GM19023 (cell line): ENCODE measurements at regions not wholly inside any gene's neighbourhood (a gene's known extent, or its start where the extent isn't known, plus 50 kb on each side); places are given as distances from the start of the nearest gene placed in this dataset.

ENCODE experiments used
- ATAC-seq: cut with Tn5 transposase; IDR thresholded peaks from one replicate; pipeline ENCODE4 v1.9.1; 2021; ENCODE audit warnings: mild to moderate bottlenecking, moderate library complexity; ENCODE audit not compliant: unreplicated experiment

DNA sequence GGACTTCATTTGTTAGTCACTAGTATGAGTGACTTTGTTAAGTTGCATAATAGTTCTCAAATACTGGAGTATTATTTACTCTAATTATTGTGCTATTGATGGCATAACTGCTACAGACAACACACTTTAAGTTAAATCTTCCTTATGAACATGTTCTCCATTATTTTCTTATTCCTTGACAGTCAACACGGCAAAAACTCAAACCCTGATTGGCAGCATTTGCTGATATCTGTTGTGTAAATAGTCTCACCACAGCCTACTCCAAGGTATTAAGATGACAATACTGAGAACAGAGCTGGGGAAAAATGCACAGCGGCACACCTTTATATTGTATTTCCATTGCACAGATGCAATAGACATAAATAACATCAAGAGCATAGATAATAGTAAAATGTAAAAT, 568.0 kb upstream of the AADAT start:
- no peak for ATAC-seq

DNA sequence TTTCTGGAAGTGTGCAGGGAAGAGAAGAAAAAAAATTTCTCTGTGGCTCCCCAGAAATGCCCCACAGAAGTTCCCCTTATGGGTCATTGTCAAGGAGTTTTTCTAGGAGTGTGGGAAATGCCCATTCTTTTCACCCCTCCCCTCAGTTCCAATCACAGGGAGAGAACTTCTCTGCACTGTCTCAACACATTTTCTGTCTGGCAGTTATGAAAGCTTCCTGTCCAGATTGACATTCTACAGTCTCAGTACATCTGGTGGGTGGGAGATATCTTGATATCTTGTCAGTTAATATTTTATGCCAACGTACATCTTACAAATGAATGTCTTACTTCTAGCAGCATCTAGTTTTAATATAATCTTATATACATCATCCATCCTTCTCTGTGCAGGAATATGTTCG, 566.8 kb upstream of the AADAT start:
- ATAC-seq: no peak

DNA sequence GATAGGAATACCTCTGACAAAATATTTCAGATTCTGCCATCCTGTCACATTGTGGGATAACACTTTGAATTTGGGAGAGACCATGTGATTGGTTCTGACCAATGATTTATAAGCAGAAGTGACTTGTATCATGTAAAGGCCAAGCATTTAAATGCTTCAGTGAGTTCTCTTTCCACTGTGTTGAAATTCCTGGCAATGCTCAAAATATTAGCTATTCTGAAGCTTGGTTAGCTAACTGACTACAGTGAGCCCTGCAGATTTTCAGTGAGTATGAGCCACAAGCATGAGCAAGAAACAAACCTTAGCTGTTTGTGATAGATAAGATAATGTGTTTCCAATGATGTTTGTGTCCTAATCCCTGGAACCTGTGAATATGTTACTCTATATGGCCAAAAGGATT, 562.8 kb upstream of the AADAT start:
- ATAC-seq: no peak

DNA sequence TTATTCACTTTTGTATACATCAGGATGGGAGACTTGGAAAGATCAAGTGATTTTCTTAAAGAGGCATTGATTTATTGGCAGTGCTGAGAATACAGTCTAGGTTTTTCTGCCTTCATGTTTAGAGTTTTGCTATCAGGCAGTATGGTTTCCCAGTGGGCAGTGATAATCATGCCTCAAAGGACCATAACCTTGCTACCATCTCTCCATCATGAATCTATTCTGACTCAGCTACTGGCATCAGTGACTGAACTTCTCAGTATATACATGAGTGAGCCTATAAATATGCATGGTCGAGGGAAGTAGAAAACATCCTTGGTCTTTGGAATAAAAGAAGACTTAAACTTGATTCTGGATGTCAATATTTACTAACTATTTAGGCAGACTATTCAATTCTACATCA, 562.0 kb upstream of the AADAT start:
- no peak for ATAC-seq

DNA sequence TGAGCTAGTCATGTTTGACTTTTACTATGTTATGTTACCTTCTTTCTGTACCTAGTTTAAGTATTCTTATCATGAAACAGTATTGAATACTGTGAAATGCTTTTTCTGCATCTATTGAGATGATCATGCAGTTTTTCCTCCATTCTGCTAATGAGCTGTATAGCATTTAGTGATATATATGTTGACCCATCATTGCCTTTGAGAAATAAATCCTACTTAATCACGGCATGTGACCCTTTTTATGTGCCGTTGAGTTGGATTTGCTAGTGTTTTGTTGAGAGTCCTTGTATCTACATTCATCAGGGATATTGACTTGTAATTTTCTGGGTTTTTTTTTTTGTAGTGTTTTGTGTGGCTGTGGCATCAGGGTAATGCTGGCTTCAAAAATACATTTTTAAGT, 537.7 kb upstream of the AADAT start:
- no peak for ATAC-seq

DNA sequence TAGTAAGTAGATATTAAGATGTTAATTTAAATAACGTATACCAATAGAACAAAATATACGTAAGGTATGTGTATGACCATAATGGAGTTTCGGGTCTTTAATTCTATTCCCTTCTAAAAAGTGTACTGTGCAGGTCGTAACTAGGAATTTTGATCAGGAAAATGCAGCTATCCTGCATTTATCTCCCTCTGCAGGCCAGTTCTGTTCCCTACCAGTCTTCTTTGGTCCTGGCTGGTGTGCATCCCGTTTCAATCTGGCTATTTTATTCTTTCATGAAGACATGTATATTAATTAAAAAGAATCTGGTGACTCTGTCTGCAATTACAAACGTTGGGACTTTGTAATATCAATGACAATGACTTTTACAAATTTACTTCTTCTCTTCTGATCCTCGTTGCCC, 534.1 kb upstream of the AADAT start:
- no peak for ATAC-seq

DNA sequence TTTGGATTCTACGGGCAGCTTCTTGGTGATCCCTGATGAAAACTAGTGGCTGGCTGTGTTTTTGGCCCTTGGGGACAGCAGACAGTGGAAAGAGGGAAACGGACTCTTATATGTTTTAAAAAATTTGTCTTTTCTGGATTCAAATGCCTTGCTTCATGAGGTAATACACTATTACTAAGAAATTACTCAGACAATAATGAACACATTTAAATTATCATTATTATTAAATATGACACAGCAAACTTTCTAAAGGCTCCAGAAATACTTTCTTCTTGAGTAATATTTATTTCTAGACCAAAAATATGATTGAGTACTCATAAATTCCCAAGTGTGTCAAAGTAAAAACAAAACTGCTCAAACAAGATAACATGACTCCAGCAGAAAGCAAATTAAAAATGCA, 520.7 kb upstream of the AADAT start:
- ATAC-seq: no peak

DNA sequence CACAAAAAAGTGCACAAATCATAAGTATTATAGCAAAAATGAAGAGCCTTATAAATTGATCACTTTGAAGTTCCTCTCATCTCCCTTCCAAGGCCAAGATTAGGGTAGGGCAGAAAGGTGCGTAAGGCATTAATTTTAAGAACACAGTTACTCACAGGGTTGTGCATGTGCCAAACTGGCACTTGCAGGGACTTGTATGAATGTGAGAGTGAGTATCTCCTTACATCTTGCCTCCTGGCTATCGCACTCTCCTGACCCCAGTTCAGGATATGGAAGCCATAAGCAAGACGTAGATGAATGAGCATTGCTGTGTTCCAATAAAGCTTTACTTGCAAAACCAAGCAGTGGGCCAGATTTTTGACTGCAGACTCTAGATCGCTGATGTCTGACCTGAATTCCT, 510.1 kb upstream of the AADAT start:
- ATAC-seq: no peak

DNA sequence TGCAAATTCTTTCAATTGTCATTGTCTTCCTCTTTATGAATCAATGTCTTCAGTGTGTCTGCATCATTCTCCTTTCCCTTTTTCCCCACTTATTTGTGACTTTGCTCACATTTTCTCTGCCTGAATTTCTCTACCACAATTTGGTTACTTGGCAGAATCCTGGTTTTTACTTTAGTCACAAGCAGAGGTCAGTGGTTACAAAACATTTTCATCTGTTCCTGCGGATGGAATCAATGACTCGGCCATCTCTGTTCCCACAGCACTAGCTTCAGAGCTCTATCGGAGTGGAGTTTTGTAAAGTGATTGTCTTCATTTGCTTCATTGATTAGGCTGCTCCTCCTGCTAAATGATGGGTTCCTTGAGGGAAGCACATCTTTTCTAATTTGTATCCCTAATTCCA, 501.3 kb upstream of the AADAT start:
- no peak for ATAC-seq

DNA sequence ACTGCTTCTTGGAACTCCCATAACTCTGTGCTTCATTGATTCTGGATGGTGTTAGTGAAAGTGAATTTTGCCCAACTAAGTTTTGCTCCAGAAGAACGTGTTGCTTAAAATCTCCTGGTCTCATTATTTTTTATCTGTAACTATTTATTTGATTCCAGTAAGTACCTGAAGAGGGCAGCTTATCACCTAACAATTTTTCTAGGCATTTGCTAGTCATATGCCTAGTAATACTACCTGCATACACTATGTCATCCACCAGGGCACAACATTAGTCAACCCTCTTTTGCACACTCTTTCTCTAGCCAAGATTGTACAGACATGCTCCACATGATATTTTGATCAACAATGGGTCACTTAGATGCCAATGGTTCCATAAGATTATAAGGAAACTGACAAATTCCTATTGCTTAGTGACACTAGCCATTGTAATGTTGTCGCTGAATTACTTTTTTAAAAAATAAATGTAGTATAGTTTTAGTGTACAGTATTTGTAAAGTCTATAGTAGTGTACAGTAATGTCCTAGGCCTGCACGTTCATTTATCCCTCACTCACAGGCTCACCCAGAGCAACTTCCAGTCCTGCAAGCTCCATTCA, 499.9 kb upstream of the AADAT start:
- peak; percentile 92 for ATAC-seq

DNA sequence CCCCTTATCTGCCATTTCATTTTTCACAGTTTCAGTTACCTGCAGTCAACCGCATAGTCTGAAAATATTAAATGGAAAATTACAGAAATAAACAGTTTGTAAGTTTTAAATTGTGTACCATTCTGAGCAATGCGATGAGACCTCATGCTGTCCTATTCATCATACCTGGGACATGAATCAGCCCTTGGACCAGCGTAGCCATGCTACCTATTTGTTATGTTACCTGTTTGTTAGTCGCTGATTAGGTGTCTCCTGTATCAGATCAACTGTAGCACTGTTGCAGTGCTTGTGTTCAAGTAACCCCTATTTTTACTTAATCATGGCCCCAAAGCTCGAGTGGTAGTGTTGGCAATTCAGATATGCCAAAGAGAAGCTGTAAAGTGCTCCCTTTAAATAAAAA, 492.2 kb upstream of the AADAT start:
- no peak for ATAC-seq

DNA sequence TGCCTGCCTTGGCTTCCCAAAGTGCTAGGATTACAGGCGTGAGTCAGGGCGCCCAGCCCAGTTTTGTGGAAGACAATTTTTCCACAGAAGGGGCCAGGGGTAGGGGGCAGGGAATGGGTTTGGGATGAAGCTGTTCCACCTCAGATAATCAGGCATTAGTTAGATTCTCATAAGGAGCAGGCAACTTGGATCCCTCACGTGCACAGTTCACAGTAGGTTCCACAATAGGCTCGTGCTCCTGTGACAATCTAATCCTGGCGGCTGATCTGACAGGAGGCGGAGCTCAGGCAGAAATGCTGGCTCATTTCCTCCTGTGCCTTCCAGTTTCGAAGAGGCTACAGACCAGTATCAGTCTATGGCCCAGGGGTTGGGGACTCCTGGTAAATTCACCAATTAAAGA, 491.6 kb upstream of the AADAT start:
- ATAC-seq: no peak

DNA sequence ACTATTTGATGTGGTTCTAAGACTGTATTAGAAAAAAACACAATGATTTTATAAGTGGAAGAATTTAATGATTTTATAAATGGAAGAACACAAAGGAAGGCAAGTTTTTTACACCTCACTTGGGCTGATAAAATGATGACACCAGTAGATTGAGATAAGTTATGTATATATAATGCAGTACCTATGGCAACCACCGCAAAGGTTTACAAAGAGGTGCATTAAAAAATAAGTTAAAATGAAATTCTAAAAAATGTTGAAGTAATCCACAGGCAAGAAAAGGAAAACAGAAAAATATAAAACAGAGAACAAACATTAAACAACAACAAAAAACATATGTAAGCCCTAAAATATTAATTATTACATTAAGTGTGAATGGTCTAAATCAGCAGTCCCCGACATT, 490.9 kb upstream of the AADAT start:
- no peak for ATAC-seq

DNA sequence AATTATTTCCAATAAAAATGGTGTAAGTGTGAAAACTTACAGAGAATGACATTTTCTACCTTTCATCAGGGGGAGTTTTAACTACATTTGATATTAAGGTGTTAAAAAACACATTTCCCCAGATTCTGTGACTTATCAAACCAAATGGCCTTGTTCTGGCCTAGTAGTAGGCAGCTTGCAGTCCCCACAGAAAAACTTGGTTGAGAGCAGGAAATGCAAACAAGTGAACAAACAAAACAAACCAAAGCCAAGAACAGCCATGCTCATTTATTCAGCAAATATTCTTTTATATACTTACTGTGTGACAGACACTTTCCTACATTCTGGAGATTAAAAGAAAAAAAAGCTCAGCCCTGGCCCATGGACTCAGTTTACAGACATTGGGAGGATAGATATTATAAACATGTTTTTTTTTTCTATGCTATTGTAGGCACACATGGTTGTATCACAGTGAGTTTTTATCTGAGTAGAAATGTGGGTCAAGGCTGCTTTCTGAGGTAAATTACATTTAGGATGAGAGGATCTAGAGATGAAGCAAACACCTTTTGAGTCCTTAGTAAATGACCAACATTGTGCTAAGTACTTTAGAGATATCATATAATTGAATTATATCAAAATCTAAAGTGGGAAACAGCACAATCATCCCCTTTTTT, 449.2 kb upstream of the AADAT start:
- ATAC-seq: no peak

DNA sequence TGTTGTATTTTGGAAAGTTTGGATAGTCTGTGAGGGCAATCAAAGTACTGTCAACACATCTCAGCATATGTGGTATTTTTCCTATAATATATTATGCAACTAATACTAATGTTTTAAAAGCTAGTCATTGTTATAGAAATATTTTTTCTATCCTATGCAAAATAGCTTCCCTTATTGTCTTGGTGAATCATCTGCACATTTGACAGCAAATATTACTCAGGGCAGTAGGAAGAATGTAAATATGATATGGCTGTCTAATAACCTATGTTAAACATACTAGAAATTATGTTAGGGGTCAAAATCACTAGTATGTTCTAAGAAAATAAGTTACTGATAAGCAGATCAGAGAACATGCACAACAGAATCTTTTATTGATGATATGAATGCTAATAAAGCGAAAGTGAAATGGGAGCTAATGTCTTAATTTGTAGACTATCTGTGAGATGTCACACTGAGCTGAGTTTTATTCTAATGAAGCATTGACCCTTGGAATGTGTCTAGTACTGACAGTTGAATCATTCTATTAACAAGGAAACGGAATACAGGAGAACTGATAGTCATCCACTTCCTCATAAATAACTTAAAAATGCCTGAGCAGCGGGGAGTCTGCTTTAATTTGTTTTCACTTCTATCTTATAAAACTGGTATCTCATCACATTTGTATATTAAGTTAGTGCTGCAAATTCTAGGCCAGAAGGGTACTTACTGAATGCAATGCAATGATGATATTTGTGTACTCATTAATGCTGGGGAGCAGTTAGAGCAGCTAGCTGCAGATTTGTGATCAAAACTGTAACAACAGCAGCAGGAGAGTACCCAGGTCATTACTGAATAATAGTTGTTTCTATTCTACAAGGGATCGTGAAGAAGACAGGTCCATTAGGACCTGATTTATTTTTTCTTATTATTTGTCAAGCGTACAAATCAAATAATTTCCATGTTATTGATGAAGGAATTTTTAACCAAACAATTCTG, 440.3 kb upstream of the AADAT start:
- ATAC-seq: no peak

DNA sequence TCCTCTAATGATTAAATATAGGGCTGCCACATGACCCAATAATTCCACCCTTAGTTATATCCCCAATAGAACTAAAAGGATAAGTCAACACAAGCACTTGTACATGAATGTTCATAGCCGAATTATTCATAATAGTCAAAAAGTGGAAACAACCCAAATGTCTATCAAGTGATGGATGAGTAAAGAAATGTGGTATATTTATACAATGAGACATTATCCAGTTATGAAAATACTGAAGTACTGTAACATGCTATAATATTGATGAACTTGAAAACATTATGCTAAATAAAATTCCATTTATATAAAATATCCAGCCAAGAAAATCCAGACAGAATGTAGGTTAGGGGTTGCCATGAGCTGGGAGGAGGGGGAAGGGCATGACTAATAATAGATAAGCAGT, 436.7 kb upstream of the AADAT start:
- ATAC-seq: no peak

DNA sequence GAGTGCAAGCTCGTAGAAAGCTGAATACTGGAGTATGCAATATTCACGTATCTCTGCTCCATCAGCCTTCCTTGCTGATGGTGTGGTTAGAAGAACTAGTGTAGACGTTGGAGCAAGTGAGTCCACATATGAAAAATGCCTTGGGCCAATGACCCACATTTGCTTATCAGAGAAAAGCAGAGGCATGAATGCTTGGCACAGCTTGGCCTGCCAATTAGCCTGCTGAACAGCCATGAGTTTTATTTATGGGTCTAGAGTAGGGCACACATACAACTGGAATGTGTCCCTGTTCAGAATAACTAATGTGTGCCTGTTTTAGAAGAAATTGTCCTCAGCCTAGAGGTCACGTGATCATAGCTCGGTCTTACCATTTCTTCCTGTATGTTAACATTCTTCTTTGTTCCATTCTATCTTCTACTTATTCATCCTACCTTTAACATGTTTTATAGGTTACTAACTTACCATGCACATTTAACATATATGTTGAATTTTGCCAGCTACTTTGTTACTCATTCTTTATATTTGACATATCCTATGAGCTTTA, 432.7 kb upstream of the AADAT start:
- ATAC-seq: no peak

DNA sequence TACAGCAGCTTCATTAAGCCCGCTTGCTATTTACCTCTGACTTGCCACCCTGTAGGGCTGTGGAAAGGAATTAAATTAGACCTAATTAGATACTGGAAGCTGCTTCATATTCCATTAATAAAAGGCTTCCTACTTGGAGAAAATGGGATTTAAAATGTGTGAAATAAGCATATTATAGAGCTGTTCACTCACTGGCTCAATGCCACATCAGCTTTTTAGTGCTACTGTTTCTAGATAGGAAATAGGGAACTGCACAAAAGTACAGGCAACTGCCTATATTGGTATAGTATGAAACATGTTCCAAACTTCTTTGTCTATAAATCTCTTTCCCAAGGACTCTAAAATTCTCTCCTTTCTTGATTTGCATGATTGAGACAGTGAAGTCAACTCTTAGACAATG, 407.9 kb upstream of the AADAT start:
- peak; percentile 14 for ATAC-seq

DNA sequence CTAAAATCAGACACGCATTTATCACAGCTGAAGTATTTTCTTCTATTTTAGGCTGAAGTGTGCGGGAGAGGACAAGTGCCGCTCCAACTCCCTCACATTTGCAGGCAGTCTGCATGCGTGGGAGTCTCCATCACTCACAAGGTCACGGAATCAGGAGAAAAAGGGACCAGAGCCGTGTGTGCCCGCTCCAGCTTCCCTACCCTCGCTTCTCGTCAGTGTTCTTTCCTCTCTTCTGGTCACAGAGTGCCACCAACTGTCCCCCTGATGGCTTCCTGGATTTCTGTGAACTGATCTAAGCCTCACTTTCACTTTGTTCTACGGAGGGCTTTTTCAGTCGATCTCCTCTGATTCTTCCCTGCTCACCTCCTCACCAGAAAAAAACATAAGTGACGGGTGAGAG, 407.4 kb upstream of the AADAT start:
- peak; percentile 75 for ATAC-seq

DNA sequence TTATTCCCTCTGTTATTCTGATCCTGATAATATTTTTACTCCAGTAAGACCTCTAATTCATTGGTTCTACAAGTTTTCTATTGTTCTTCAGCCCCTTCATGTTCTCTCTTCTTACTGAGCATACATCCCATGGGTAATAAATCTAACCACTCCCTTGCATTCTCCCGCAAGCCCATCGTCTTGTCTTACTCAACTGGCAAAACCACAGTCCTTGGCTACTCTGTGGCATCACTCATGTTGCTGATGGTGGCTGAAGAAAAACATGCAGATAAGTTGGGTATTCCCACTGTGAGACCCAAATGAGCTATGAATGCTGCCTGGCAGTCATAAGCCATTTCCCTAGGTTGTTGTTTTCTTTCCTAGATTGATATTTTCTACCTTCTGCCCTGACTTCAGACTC, 402.2 kb upstream of the AADAT start:
- no peak for ATAC-seq

DNA sequence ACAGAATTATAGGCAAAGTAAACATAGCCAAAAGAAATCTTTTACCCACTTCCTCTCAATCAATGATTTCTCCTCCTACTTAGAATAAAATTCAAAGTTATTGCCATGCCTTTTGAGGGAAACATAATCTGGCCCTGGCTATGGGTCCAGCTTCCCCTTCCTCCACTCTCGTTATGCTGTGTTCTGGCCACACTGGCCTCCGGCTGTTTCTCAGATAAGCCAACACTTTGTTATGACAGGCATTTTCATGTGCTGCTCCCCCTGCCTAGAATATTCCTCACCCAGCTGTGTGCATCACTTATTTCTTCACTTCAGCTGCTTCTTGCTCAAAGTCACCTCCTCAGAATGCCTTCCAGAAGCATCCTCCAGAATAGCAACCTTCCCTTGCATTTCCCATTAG, 386.6 kb upstream of the AADAT start:
- ATAC-seq: no peak

DNA sequence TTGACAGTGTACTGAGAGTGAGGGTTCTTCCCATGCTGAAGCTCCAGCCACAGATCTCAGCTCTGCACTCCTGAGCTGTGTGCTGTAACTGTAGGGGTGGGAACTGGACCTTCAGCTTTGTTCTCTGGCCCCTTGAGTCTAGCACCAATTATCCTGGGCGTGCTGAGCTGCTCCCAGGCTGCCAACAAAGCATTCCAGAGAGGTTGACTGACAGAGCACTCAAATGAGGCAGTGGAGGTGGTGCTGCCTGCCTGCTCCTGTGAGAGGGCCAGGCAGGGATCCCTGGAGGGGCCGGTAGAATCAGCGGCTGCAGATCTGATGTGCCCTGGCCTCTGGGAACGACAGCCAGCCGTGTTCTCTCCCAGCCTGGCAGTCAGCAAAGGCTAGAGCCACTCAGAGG, 375.7 kb upstream of the AADAT start:
- ATAC-seq: no peak
